Stimulated activated CD4-positive, alpha-beta T cell treated with anti-CD3 and anti-CD28 coated beads, Interleukin-15, amount 100 ng/mL, for 24 hours (primary cell): ENCODE measurements at regions not wholly inside any gene's neighbourhood (a gene's known extent, or its start where the extent isn't known, plus 50 kb on each side); places are given as distances from the start of the nearest gene placed in this dataset.

Source experiments
- DNase-seq: peaks from one replicate; pipeline ENCODE4 v3.0.0-alpha.2; 2020

DNA sequence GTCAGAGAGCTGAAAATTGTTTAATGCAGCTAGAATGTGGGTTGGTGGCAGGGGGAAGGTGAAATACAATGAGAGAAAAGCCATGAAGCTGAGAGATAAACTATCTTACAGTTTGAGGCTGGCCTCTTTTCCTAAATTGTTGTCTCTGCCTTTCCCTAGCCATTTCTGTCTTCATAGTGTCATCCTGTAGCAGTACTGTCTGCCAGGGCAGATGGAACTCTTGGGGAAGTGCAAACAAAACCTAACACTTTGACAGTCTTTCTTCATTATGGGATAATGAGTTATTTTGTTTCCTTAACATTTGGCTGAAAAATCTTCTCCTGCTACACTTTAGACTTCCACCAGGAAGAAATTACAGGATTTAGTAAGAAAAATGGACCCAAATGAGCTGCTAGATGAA is 197.8 kb upstream of the ARX start:
- DNase-seq = no peak

DNA sequence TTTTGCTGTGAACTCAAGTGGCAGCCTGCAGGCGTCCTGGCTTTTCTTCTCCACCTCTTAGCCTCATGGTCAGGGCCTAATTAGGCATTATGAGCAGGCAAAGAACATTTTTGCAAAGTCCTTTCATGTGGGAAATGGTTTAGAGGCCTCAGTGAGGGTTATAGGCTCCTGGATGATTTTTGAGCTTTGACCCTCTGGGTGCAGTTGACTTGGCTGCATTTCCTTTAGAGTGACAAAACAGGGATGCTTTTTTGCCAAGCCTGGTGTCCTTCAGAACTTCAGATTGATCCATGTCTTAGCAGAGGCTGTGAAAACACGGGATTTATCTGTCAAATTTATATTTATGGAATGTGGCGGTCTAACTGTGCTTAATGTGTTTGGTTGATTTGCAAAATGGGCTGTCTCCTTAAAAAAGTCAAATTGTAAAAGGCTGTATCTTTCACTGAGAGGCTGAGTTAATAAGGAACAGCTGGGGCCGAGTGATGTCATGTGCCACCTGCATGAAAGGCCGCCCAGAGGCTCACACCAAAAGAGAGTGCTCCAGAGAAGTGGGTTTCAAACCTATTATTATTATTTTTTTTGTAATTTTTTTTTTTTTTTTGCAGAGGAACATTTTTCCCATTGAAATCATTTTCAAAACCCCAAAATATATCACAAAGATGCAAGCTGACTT is 192.2 kb upstream of the ARX start:
- DNase-seq = no peak

DNA sequence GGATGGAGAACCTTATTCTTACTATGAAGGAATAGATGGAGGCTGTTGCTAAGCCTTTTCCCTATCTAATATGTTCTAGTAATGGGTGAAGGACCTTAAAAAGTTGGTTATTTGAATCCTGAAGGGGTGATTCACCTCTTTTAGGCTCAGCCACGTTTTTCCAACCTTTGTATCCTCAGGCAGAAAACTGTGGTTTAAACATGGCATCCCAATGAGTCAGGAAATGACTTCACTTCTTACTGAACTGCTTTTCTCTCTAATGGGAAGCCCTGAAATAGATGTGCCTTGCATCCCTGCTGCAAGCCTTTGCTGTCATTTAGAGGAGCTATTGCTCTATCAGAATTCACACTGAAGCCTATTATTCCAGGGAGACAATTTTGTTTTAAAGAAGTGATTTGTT is 191.0 kb upstream of the ARX start:
- DNase-seq = no peak

DNA sequence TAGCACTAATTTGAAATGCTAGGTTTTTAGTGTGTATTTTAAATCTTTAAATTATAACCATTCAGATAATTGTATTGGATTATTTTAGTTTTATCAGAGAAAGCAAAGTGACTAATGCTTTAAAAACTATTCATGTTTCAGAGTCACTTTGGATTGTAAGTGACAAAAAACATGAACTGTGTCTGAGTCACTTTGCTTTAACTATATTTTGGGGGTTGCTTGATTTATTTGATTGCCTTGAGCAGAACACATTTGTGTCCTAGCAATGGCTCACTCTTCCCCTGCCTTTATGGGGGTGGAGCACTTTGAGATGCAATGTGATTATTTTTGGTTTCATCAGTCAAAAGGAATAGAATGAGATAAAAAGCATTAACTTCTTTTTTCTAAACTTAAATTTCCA is 188.4 kb upstream of the ARX start:
- no peak for DNase-seq

DNA sequence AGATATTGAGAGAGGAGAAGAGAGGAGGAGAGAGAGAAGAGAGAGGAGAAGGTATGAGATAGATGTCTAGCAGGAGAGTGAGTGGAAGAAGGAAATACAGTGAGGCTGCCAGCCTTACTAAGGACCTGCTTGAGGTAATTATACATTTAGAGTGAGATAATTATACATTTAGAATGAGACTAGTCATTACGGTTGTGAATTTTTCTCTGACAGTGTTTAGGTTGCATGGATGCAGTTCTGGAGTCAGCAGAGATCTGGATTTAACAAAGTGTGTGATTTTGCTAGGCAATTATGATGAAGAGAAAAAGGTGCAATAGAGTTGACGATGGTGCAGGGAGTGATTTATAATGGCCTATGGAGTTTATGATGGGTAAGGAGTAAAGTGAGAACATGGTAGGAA is 187.1 kb upstream of the ARX start:
- no peak for DNase-seq

DNA sequence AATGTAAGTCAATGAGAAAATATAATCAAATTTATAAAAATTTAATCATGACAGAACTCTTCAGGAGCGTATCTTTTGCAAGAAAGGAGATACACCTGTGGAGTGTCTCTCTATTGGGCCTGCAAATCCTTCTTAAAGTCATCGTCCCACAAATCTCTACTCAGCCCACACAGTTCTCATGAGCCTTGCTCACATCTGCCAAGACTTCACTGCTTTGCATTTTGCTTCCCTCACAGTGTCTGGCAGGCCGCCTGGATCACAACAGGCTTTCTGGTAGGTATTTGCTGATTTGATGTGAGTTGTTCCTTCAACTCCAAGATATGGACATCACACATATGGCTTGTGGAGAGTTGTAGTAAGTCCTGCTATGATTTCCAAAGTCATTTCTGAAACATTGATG is 183.1 kb upstream of the ARX start:
- DNase-seq = no peak

DNA sequence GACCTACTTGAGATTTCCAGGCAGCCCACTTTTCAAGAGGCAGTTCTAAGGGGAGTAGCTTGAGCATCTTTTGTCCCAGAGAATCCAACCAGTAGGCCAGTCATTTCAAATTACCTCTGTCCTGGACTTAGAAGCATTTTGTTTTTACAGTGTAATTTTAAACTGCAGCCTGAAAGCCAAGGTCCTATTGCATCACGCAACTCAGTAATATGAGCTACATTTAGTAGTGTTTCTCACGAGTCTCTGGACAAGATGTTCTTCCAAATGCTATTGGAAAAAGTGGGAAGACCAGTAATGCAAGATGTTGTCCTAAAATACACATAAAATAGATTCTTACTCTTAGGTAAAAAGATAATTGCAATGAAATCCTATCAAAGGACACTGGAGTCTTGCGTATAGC is 182.5 kb upstream of the ARX start:
- no peak for DNase-seq

DNA sequence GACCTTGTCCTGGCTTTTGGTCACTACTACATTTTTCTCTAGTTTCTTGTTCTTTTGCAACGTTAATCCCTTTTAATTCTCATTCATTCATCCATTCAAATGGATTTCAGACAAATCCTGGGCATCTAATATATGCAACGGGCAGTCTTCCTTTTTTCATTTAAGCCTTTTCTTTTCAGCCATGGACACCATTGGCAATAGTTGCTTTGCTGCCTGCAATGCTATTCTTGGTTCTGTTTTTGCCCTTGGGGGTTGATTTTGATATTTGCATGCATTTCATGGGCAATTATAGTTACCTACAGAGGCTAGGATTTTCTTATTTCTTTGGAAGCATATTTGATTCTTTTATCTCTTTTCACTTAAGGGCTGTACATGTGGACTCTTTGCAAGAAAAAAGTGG is 180.5 kb upstream of the ARX start:
- no peak for DNase-seq

DNA sequence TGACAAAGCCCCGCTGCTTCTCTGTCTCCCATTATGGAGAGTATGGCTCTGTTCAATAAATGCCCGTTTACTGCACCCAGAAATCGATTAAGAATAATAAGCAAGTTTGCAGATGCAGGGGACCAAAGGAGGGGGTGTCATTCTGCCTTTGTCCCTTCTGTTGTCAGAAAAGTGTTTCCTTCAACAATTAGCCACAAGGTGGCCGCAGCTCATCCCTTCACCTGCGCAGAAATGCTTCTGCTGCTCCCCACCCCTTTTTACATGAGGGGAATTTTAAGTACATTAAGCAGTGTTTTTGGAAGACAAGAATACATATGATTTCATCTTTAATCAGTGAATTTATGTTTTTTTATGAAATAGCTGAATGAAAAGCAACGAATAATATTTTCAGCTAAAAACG is 175.6 kb upstream of the ARX start:
- no peak for DNase-seq

DNA sequence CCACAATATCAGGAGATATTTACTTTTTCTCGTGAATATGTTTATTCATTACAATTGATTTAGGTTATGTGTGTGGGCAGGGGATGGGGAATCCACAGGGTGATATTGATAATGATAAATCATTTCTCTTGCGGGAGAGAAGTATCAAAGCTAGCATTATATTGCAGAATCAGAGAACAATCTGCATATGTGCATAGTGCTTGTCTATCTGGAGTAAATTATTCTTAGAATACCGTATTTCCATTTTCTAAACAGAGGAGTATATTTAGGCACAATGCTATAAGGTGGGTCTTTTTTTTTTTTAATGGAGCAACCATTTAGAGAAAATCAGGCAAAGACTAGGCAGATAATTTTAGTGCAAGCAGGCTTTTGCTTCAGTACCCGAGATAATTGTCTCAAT is 166.0 kb upstream of the ARX start:
- DNase-seq = no peak

DNA sequence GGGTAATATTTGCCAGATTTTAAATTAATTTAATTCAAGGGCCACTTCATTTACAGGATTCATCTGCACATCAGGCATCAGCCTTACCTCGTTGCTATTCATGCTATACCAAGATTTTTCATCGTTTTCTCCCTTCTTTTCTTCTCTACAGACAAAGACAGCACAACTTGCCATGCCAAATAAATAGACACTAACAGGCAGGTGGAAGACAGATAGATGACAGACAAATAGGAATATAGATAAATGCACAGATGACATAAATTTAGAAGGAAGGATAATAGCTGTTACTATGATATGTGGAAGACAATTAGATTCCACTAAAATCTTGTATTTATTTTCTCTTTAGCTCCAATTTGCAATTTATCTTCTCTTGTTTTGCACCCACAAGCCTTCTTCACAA is 164.5 kb upstream of the ARX start:
- DNase-seq = no peak

DNA sequence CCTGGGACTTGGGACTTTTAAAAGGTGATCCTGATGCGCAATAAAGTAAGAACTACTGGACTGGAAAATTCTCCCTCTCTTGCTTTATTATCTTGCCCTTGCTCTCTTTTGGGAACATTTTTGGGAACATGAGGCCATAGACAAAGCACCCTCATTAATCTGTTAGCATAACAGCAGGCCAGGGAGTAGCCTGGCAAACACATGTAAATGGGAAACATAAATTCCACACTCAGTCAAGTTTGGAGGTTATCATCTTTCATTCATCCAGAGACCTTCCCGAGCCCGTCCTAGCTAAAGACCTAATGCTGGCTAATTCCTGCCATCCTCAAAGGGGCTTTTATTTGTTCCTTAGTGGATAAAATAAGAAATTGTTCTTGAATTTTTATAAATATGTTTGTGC is 162.8 kb upstream of the ARX start:
- no peak for DNase-seq

DNA sequence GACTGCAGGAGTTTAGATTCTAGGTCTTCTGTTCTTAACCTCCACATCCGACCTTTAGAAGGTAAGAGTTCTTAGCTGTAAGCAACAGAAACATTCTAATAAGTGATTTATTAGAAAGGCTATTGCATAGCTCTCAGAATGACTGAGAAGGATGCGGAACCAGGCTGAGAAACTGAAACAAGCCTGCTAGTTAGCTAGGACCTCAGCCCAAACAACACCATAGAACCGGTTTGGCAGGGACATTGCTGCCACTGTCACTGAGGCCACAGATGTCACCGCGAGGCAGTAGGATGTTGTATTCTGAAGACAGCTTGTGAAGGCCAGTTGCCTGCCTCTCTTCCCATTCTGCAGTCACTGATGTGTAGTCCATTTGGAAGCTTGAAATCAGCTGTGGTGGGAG is 160.0 kb upstream of the ARX start:
- DNase-seq = no peak

DNA sequence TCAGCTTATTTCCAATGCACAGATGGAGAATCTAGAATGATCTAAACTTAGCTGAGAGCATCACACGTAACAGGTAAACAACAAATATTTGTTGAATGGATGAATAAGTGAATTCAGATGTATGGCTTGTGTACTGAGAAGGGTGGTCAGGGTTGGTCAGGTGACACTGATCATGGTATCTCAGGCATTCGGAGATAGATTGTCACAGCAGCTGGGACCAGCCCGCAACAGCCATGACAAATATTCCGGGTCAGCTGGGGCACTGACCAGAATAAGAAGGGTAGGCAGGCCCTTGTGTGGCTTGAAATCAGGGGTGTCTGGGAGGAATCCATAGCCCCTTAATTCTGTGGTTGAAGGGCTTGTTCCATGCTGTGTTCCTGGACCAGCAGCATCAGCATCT is 159.4 kb upstream of the ARX start:
- DNase-seq = no peak

DNA sequence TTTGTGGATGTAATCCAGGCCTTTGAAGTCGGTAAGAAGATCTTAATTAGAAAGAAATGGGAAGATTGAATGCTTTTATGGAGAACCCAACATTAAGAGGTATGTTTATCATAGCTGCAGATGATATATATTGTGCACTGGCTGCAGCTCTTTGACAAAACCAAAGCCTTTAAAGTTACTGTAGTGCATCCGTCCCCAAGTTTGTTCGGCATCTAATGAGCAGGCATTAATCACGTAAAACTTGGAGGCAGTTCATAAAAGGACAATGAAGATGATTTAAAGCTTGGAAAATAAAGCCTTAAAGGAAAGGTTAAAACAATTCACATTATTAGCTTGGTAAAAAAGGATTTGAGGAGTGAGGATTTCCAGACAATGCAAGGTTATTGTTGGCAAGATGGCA is 150.8 kb upstream of the ARX start:
- no peak for DNase-seq

DNA sequence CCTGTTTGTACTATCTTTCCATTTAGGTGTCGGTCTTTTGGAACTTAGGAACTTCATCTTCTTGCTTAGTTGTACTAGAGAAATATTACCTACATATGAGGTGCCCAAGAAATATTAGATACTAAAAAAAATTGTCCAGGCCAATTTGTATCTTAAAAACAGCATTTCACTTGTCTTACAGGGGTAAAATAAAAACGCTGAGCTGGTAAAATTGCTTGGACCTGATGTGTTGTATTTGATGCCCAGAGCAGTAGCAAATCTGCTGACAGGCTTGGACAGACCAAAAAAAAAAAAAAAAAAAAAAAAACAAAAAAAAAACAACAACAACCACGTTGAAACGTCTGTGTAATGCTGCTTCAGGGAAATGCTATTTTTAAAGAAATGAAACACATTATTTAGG is 150.4 kb upstream of the ARX start:
- DNase-seq = no peak

DNA sequence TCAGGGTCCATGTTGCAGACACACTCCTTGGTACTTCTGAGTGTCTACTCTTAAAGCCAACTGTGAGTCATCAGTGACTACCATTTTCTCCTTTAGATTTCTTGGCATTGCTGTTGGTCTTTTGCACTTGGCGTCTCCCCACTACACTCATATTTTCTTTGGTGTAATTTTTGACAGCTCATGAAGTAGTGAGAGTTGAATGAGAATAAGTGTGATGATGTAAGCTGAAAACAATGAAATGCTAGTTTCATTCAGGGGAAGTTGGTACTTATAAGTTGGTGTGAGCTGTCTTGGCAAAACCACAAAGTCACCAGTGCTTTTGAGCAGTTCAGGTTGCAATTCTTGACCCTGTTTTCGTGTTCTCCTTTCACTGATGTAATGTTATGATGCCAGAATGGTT is 142.9 kb upstream of the ARX start:
- no peak for DNase-seq

DNA sequence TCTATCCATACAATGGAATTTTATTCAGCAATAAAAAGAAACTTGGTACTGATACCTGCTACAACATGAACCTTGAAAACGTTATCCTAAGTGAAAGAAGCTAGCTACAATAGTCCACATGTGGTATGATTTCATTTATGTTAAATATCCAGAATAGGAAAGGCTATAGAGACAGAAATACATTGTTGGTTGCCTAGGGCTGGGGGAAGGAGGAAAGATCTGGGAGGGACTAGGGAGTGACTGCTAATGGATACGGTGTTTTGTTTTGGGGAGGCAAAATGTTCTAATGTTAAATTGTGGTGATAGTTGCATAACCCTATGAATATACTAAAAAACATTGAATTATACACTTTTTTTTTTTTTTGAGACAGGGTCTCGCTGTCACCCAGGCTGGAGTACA is 141.1 kb upstream of the ARX start:
- DNase-seq = no peak

DNA sequence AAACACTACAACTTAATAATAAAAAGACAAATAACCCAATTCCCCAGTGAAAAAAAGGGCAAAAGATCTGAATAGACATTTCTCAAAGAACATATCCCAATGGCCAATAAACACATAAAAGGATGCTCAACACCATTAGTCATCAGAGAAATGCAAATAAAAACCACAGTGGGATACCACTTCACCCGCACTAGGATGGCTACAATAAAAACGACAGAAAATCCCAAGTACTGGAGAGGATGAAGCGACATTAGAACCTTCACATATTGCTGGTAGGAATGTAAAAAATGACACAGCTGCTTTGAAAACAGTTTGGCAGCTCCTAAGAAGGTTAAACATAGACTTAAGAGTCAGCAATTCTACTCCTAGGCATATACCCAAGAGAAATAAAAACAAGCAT is 140.6 kb upstream of the ARX start:
- no peak for DNase-seq

DNA sequence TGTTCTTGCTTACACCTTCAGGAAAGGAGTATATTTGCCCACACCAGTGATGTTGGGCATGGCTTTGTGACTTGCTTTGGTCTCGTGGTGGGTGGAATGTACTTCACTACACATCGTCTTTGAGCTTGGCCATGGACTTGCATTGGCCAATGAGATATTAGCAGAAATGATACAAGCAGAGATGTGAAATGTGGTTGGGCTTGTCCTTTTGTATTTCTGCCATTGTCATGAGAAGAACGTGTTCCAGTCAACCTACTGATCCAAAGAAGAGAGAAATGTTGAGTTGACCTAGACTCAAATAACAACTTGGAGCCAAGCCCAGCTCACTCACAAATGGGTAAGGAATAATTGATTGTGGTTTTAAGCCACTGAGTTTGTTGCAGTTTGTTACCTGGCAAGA is 138.4 kb upstream of the ARX start:
- no peak for DNase-seq

DNA sequence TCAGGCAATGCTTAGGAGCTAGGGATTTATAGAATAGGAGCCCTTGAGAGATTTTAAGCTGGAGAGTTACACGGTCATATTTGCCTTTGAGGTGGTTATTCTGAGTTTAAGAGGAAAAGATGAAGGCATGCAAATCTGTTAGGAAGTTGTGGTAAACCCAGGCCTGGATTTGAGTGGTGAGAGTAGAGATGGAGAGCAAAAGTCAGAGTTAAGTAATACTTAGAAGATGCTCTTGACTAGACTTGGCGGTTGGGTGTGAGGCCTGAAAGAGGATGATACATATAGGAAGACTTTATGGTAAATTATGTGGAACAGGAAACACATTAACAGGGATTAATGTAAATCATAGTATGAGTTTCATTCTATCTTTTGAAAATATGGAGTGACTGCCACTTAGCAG is 136.0 kb upstream of the ARX start:
- DNase-seq = no peak

DNA sequence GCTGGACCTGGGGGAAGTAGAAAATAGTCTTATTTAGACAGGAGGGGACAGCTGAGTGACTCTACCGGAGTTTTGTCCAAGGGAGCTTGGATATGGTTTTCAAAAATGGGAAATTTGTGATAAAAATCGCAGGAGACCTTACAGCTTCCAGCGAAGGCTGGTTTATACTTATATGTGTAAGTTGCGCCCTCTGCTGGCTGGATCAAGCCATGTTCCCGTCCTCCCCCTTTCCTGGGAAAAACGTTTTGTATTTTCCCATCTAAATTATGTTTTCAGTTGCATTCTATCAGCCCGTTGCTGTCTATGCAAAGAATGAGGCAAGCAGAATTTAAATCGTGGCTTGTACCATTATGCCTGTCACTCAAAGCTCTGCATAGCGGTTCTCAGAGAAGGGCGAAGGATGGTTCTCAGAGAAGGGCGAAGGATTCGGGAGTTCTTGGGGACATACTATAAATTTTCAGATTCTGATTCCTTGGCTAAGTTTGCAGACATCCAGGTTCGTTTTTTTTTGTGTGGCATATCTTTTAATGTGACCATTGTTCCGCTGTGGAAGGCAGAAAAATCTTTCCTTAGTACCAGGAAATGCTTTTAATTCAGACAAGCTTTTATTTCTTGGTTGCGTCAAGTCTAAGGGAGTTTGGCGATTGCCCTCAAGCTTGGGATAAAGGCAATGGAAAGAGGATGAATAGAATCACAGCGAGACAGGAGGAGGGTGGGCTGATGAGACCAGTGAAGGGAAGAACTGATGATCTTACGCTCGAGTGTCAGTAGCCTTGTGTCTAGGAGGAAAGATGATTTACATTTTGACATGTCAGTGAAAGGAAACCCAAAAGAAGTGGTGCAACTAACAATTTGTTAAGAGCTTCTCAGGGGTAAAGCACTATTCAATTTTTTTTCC is 128.5 kb upstream of the ARX start:
- peak; percentile 55 for DNase-seq

DNA sequence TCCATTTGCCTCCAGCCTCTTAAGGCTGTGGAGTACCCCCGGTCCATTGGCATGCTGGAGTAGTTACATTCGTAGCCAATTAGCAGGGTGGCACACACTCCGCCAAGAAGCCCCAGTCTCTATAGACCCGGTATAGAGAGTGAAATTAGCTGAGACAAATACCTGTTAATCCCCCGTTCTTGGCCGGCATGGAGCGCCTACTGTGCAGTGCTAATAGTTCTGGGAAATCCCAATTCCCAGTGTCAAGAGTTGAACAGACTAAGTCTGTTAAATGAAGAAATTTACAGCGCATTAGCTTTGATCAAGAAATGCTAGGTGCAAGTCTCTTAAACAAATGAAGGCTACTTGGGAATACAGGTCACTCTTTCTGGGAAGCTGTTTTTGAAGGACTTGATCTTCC is 127.8 kb upstream of the ARX start:
- no peak for DNase-seq

DNA sequence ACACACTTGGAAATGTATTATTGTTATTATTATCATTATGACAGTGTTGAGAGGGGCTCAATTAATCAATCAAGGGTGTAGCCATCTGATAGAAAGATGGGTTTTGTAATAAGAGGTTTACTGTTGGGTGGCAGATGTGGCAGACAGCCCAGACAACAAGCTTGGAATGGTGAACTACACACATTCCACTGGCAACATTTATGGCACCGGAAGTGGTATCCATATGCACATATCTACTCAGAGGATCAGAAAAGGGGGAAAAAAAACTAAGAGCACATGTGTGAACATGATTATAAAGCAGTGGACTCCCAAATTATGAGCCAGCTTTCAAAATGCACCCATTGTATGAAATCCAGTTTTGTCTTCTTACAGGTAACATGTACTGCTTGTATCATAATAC is 125.9 kb upstream of the ARX start:
- DNase-seq = no peak

DNA sequence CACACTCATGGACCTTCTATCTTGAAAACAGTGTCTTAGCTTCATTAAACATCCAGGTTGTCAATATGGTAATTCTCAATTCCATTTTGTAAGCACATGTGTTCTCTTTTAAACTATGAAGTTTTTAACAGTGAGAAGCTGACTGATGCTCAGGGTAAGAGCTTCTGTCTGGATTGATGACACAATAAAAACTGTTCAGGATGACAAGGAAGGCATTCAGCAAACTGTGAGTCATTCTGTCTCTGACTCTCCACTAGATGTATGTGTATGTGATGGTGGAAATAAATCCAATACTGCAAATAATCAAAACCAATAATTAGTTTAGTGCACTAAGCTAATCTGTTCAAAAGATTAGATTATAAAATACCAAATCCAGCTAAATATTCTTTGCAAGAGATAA is 115.3 kb upstream of the ARX start:
- DNase-seq = no peak
